ENCODE measurements at regions not wholly inside any gene's neighbourhood (a gene's known extent, or its start where the extent isn't known, plus 50 kb on each side); places are given as distances from the start of the nearest gene placed in this dataset.

- no peaks in the 10 kb centered on the region for H3K4me1 ChIP-seq
- H3K4me1 Mint-ChIP-seq = peaks cover 10% of the 10 kb centered on the region
- H3K79me2 ChIP-seq (ENCODE audit: low read depth) = no peaks in the 10 kb centered on the region
- no peaks in the 10 kb centered on the region for H3K9me3 ChIP-seq (ENCODE audit: low read depth)
- H4K20me1 ChIP-seq (ENCODE audit: low read depth) = no peaks in the 10 kb centered on the region
- no peaks in the 10 kb centered on the region for H3K27me3 ChIP-seq
- DNase-seq (ENCODE audit: low spot score) = no peak
- H3K4me2 ChIP-seq = no peak overlapping the region
- no peaks in the 10 kb centered on the region for H3K9me3 Mint-ChIP-seq
- no peak overlapping the region for H3K27ac Mint-ChIP-seq
- TF ChIP-seq EZH2 (IDR thresholded peaks at IDR 0.05) = no peak
- no peak for TF ChIP-seq CTCF (IDR thresholded peaks at IDR 0.05)
- no peak for TF ChIP-seq EZH2phosphoT487 (IDR thresholded peaks at IDR 0.05)
- H3K36me3 Mint-ChIP-seq = no peaks in the 10 kb centered on the region
- H3K36me3 ChIP-seq = no peaks in the 10 kb centered on the region
- no peak overlapping the region for H3K27ac ChIP-seq
- H3K9ac ChIP-seq = no peak overlapping the region
- no peak overlapping the region for H3K4me3 ChIP-seq
- no peaks in the 10 kb centered on the region for H3K27me3 Mint-ChIP-seq (ENCODE audit: insufficient read depth, low read depth)
- no peaks in the 10 kb centered on the region for H3F3A ChIP-seq (ENCODE audit: low read depth)
- no peak overlapping the region for H3K4me3 Mint-ChIP-seq
- H2AFZ ChIP-seq (replicated peaks) = no peak overlapping the region
Observed at GRCh38 chr2:40556293-40556692, 104.4 kb upstream of the SLC8A1 start.

GRCh38 chr2:40556739-40557138 lies 104.8 kb upstream of the SLC8A1 start:
- no peak overlapping the region for H3K4me2 ChIP-seq

GRCh38 chr2:40558761-40559160 lies 106.9 kb upstream of the SLC8A1 start:
- Histone ChIP-seq H3K36me3 (no peaks in the 10 kb centered on the region), H4K20me1 (ENCODE audit: low read depth) (no peaks in the 10 kb centered on the region), H3K4me2 (no peak overlapping the region), H3K79me2 (ENCODE audit: low read depth) (no peaks in the 10 kb centered on the region), H2AFZ (replicated peaks) (no peak overlapping the region), H3F3A (ENCODE audit: low read depth) (no peaks in the 10 kb centered on the region), H3K27me3 (no peaks in the 10 kb centered on the region), H3K9me3 (ENCODE audit: low read depth) (no peaks in the 10 kb centered on the region), H3K4me3 (no peak overlapping the region), H3K27ac (no peak overlapping the region), H3K9ac (no peak overlapping the region), H3K4me1 (no peaks in the 10 kb centered on the region)
- no peak for TF ChIP-seq CTCF (IDR thresholded peaks at IDR 0.05)
- no peak for TF ChIP-seq EZH2phosphoT487 (IDR thresholded peaks at IDR 0.05)
- TF ChIP-seq EZH2 (IDR thresholded peaks at IDR 0.05) = no peak
- Mint-ChIP-seq H3K36me3 (no peaks in the 10 kb centered on the region), H3K9me3 (no peaks in the 10 kb centered on the region), H3K27ac (no peak overlapping the region), H3K4me1 (no peaks in the 10 kb centered on the region), H3K4me3 (no peak overlapping the region), H3K27me3 (ENCODE audit: insufficient read depth, low read depth) (no peaks in the 10 kb centered on the region)
- no peak for DNase-seq (ENCODE audit: low spot score)

More at GRCh38 chr2:40556739-40557138, 104.8 kb upstream of the SLC8A1 start:
- Mint-ChIP-seq H3K27me3 (ENCODE audit: insufficient read depth, low read depth) (no peaks in the 10 kb centered on the region), H3K36me3 (no peaks in the 10 kb centered on the region), H3K4me3 (no peak overlapping the region), H3K9me3 (no peaks in the 10 kb centered on the region), H3K4me1 (peaks cover 6% of the 10 kb centered on the region), H3K27ac (no peak overlapping the region)
- no peak for TF ChIP-seq EZH2 (IDR thresholded peaks at IDR 0.05)
- no peak for TF ChIP-seq EZH2phosphoT487 (IDR thresholded peaks at IDR 0.05)
- no peak for TF ChIP-seq CTCF (IDR thresholded peaks at IDR 0.05)
- H3K27me3 ChIP-seq = no peaks in the 10 kb centered on the region
- no peak overlapping the region for H3K27ac ChIP-seq
- H3K36me3 ChIP-seq = no peaks in the 10 kb centered on the region
- H3K4me3 ChIP-seq = no peak overlapping the region
- no peak for DNase-seq (ENCODE audit: low spot score)
- H3F3A ChIP-seq (ENCODE audit: low read depth) = no peaks in the 10 kb centered on the region
- no peaks in the 10 kb centered on the region for H3K79me2 ChIP-seq (ENCODE audit: low read depth)
- no peaks in the 10 kb centered on the region for H3K9me3 ChIP-seq (ENCODE audit: low read depth)
- no peaks in the 10 kb centered on the region for H3K4me1 ChIP-seq
- H2AFZ ChIP-seq (replicated peaks) = no peak overlapping the region
- no peaks in the 10 kb centered on the region for H4K20me1 ChIP-seq (ENCODE audit: low read depth)
- no peak overlapping the region for H3K9ac ChIP-seq

Measured in neural progenitor cell (in vitro differentiated cells).